ENCODE measurements at regions not wholly inside any gene's neighbourhood (a gene's known extent, or its start where the extent isn't known, plus 50 kb on each side); places are given as distances from the start of the nearest gene placed in this dataset.
"Not testable (repeated sequence)": the region's sequence is repeated elsewhere in the genome, so short reads cannot be mapped to it uniquely, and the experiment has no call there.

- in situ Hi-C loops (cut with HindIII; ENCODE audit: low pct_unique_long_range_greater_than_20kb, low sequenced_read_pairs) = no loop called here
- DNase-seq (ENCODE audit: low read depth, low spot score) = no peak
Observed at GRCh38 chr15:91356083-91356482, 256.0 kb downstream of the SV2B start.

- peak; percentile 80 for DNase-seq (ENCODE audit: low read depth, low spot score)
- in situ Hi-C loops (cut with HindIII; ENCODE audit: low pct_unique_long_range_greater_than_20kb, low sequenced_read_pairs) = no loop called here
Observed at GRCh38 chr15:91357011-91357410, 257.0 kb downstream of the SV2B start.

GRCh38 chr15:91357486-91357885, 257.4 kb downstream of the SV2B start:
- DNase-seq (ENCODE audit: low read depth, low spot score) = no peak
- in situ Hi-C loops (cut with HindIII; ENCODE audit: low pct_unique_long_range_greater_than_20kb, low sequenced_read_pairs) = no loop called here

DNA sequence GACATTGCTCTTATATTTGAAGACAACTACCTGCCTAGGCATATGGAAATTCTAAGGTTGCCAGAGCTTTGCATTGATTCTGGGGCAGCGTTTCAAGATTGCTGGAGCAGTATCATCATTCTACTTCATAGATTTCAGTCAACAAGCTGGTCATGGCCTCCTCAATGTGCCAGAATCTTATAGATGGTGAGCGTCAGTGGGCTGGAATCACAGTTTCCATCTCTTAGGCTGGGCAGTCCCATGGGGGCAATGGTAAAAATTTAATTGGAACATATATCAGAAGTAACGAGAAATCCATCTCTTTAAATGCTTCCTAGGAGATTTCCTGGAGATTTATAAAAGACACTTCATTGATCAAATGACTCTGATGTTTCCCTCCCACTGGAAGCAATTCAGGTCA, 258.3 kb downstream of the SV2B start:
- in situ Hi-C loops (cut with HindIII; ENCODE audit: low pct_unique_long_range_greater_than_20kb, low sequenced_read_pairs) = no loop called here
- DNase-seq (ENCODE audit: low read depth, low spot score) = no peak

DNA sequence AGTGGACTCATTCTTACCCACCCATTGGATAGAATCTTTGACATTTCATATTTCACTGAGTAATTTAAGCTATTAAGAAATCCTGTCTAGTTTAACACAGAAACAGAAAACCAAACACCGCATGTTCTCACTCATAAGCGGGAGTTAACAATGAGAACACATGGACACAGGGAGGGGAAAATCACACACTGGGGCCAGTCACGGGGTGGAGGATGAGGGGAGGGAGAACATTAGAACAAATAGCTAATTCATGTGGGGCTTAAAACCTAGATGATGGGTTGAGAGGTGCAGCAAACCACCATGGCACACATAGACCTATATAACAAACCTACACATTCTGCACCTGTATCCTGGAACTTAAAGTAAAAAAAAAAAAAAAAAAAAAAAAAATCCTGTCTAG, 261.6 kb downstream of the SV2B start:
- in situ Hi-C loops (cut with HindIII; ENCODE audit: low pct_unique_long_range_greater_than_20kb, low sequenced_read_pairs); DNase-seq (ENCODE audit: low read depth, low spot score): not testable (repeated sequence)

DNA sequence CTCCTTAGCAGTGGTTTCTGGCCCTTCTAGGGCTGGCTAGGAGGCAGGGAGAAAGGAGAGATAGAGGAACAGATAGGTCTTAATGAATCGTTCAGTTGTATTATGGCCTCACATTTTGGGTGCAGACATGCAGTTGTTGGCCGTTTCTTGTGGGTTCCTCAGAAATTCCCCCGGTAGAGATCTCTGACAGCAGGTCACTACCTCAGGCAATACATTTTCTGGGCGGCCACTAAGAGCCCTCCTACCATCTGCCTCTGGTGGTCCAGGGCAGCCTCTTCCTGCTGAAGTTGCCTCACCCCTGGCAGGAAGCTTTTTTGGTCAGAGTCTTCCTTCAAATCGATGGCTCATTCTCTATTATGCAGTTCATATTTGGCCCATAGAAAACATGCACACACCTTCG, 266.1 kb downstream of the SV2B start:
- in situ Hi-C loops (cut with HindIII; ENCODE audit: low pct_unique_long_range_greater_than_20kb, low sequenced_read_pairs) = no loop called here
- no peak for DNase-seq (ENCODE audit: low read depth, low spot score)

DNA sequence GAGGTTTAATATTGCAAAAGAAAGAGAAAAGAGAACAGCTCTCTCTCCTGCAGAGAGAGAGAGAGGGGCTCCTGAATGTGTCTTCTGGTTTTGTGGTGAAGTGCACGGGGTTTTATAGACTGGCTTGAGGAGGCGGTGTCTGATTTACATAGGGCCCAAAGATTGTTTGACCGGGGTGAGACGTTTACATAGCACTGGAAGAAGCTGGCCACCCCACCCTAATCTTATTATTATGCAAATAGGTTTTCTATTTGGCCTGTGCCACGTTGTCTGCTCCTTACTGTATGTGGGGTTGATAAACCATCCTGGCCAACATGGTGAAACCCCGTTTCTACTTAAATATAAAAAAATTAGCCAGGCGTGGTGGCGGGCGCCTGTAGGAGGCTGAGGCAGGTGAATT, 268.6 kb downstream of the SV2B start:
- in situ Hi-C loops (cut with HindIII; ENCODE audit: low pct_unique_long_range_greater_than_20kb, low sequenced_read_pairs) = no loop called here
- DNase-seq (ENCODE audit: low read depth, low spot score) = no peak

DNA sequence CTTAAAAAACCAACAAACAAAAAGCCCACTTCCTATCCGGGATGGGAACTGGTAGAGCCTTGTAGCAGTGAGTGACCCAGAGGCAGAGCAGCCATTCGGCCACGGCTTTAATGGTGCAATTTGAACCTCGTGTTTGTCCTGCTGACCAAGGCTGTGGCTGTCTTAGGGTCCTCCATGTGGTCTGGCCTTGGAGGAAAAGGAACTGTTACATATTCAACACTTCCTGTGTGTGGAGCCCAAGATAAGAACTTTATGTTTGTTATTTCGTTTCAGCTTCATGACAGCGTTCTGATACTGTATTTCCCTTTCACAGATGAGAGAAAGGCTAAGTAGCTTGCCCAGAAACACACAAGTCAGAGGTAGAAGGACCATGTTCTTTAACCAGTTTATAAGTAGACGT, 269.8 kb downstream of the SV2B start:
- DNase-seq (ENCODE audit: low read depth, low spot score) = no peak
- in situ Hi-C loops (cut with HindIII; ENCODE audit: low pct_unique_long_range_greater_than_20kb, low sequenced_read_pairs) = no loop called here

GRCh38 chr15:91371345-91371744, 271.3 kb downstream of the SV2B start:
- in situ Hi-C loops (cut with HindIII; ENCODE audit: low pct_unique_long_range_greater_than_20kb, low sequenced_read_pairs); DNase-seq (ENCODE audit: low read depth, low spot score): not testable (repeated sequence)

GRCh38 chr15:91374336-91374735, 274.3 kb downstream of the SV2B start:
- in situ Hi-C loops (cut with HindIII; ENCODE audit: low pct_unique_long_range_greater_than_20kb, low sequenced_read_pairs) = no loop called here
- no peak for DNase-seq (ENCODE audit: low read depth, low spot score)

- no peak for DNase-seq (ENCODE audit: low read depth, low spot score)
- in situ Hi-C loops (cut with HindIII; ENCODE audit: low pct_unique_long_range_greater_than_20kb, low sequenced_read_pairs) = no loop called here
Observed at GRCh38 chr15:91376038-91376437, 276.0 kb downstream of the SV2B start.

GRCh38 chr15:91380114-91380513, 280.1 kb downstream of the SV2B start:
- in situ Hi-C loops (cut with HindIII; ENCODE audit: low pct_unique_long_range_greater_than_20kb, low sequenced_read_pairs) = no loop called here
- DNase-seq (ENCODE audit: low read depth, low spot score) = no peak

- no peak for DNase-seq (ENCODE audit: low read depth, low spot score)
- in situ Hi-C loops (cut with HindIII; ENCODE audit: low pct_unique_long_range_greater_than_20kb, low sequenced_read_pairs) = no loop called here
Observed at GRCh38 chr15:91383532-91383931, 283.5 kb downstream of the SV2B start.

DNA sequence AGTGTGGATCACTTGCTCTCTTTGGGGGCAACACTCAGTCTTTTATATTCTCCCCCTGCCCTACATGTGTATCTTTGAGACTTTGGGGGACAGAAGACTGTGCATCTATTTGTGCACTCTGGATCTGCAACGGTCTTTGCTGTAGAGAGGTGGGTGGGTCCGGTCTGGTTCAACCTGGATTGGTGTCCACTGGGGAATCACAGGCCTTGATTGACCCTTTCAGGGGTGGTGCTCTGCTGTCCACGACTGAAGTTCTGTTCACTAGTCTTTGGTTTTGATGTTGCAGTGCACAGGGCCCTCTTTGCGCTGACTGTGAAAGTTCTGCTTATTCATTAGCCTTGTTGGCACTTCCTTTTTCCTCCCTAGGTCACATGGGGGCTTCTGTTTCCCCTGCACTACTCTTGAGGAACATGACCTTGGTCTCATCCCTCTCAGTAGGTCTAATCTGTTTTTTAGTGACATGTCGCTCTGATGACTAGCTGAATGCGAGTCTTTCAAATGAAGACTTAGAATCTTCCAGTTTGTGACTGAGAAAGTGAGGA, 284.2 kb downstream of the SV2B start:
- in situ Hi-C loops (cut with HindIII; ENCODE audit: low pct_unique_long_range_greater_than_20kb, low sequenced_read_pairs) = no loop called here

GRCh38 chr15:91385311-91385710, 285.3 kb downstream of the SV2B start:
- in situ Hi-C loops (cut with HindIII; ENCODE audit: low pct_unique_long_range_greater_than_20kb, low sequenced_read_pairs) = no loop called here
- no peak for DNase-seq (ENCODE audit: low read depth, low spot score)

More for the DNA sequence above, 284.2 kb downstream of the SV2B start:
- no peak for DNase-seq (ENCODE audit: low read depth, low spot score)

GRCh38 chr15:91393186-91393585, 293.1 kb downstream of the SV2B start:
- no peak for DNase-seq (ENCODE audit: low read depth, low spot score)
- in situ Hi-C loops (cut with HindIII; ENCODE audit: low pct_unique_long_range_greater_than_20kb, low sequenced_read_pairs) = no loop called here

- DNase-seq (ENCODE audit: low read depth, low spot score) = no peak
- in situ Hi-C loops (cut with HindIII; ENCODE audit: low pct_unique_long_range_greater_than_20kb, low sequenced_read_pairs) = no loop called here
Observed at GRCh38 chr15:91400481-91400880, 300.4 kb downstream of the SV2B start.

DNA sequence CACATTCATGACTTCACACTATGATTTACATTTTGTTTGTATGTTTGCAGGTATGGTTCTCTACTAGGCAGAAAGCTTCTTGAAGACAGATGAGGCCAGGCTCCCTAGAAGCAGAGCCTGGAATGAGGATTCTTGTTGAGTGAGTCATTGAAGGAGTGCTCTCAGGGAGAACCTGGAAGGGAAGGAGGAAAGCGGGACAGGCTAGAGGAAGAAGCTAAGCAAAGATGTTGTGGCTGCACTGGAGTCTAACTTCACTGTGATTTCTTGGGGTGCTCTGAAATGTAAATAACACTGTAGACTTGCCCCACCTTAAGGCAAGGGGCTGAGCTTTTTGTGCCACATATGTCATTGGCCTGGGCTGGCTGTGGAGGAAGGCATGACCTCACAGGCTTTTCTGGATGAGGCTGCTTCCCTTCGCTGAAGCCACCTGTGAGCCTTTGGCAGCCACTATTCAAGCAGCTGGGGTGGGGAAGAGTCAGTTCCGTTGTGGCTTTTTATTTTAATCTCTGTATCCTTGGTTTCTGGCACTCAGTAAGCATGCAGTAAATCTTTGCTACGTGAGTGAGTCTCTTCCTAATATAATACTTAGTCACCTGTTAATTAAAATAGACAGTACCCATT, 307.3 kb downstream of the SV2B start:
- in situ Hi-C loops (cut with HindIII; ENCODE audit: low pct_unique_long_range_greater_than_20kb, low sequenced_read_pairs) = no loop called here
- no peak for DNase-seq (ENCODE audit: low read depth, low spot score)

GRCh38 chr15:91408476-91409076, 308.5 kb downstream of the SV2B start:
- no peak for DNase-seq (ENCODE audit: low read depth, low spot score)
- in situ Hi-C loops (cut with HindIII; ENCODE audit: low pct_unique_long_range_greater_than_20kb, low sequenced_read_pairs) = no loop called here
